ENCODE measurements at regions not wholly inside any gene's neighbourhood (a gene's known extent, or its start where the extent isn't known, plus 50 kb on each side); places are given as distances from the start of the nearest gene placed in this dataset.

DNA sequence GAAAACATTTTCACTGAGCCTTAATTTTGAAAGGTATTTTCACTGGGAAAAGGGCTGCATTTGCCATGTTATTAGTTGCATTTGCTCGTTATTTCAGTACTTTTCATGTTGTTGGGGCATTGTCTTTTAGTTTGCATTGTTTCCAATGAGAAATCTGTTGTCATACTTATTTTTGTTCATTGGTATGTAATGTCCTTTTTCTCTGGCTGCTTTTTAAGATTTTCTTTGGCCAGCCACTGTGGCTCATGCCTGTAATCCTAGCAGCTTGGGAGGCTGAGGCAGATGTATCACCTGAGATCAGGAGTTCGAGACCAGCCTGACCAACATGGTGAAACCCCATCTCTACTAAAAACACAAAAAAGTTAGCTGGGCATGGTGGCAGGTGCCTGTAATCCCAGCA lies 379.9 kb downstream of the SAMD5 start:
- ChIA-PET CTCF (no interaction called here), RAD21 (ENCODE audit: low non-redundant PET in 1 of 2, low total read pairs in 2 of 2, uncharacterized antibody in 2 of 2, unreplicated experiment in 2 of 2) (no interaction called here), POLR2A (no interaction called here)
- no peaks in the 10 kb centered on the region for H3K36me3 ChIP-seq (ENCODE audit: control insufficient read depth in 1 of 2, insufficient read depth in 2 of 2, low read length in 2 of 2)
- no peaks in the 10 kb centered on the region for H4K20me1 ChIP-seq (ENCODE audit: insufficient read depth)
- DNase-seq (ENCODE audit: low read depth, low spot score) (no peak), ATAC-seq (no peak)
- intact Hi-C loops (cut with micrococcal nuclease): no loop called here
- no peak overlapping the region for H3K9ac ChIP-seq (ENCODE audit: low read length)
- no peak for TF ChIP-seq EZH2phosphoT487 (IDR thresholded peaks at IDR 0.05; ENCODE audit: borderline replicate concordance)
- no peaks in the 10 kb centered on the region for H3K79me2 ChIP-seq (ENCODE audit: insufficient read depth, low read length)
- H3K4me1 ChIP-seq (ENCODE audit: control insufficient read depth in 1 of 2, insufficient read depth in 2 of 2, low read length in 2 of 2): no peaks in the 10 kb centered on the region
- no peaks in the 10 kb centered on the region for H3K9me2 ChIP-seq (ENCODE audit: insufficient read depth)
- H3K4me3 ChIP-seq (replicated peaks in 1 of 2; ENCODE audit: low read depth in 1 of 2, low read length in 2 of 2): no peak overlapping the region
- no peaks in the 10 kb centered on the region for H3K9me3 ChIP-seq (ENCODE audit: control insufficient read depth in 1 of 2, insufficient read depth in 1 of 2, low read depth in 1 of 2, low read length in 2 of 2)
- H3K4me2 ChIP-seq (ENCODE audit: low read length): no peak overlapping the region
- H2AFZ ChIP-seq (ENCODE audit: low read depth, low read length, poor library complexity, severe bottlenecking): no peak overlapping the region
- no peaks in the 10 kb centered on the region for H3K27me3 ChIP-seq (ENCODE audit: insufficient read depth, low read length)
- no peak overlapping the region for H3K27ac ChIP-seq (ENCODE audit: low read depth, low read length)
- BruUV-seq (replicated peaks): no TSS peak

GRCh38 chr6:147891671-147892070 lies 383.2 kb downstream of the SAMD5 start:
- no peak overlapping the region for H3K4me2 ChIP-seq (ENCODE audit: low read length)
- no peaks in the 10 kb centered on the region for H3K36me3 ChIP-seq (ENCODE audit: control insufficient read depth in 1 of 2, insufficient read depth in 2 of 2, low read length in 2 of 2)
- intact Hi-C loops (cut with micrococcal nuclease): no loop called here
- ChIA-PET CTCF (no interaction called here), RAD21 (ENCODE audit: low non-redundant PET in 1 of 2, low total read pairs in 2 of 2, uncharacterized antibody in 2 of 2, unreplicated experiment in 2 of 2) (no interaction called here), POLR2A (no interaction called here)
- H4K20me1 ChIP-seq (ENCODE audit: insufficient read depth): no peaks in the 10 kb centered on the region
- no peak overlapping the region for H2AFZ ChIP-seq (ENCODE audit: low read depth, low read length, poor library complexity, severe bottlenecking)
- H3K9me3 ChIP-seq (ENCODE audit: control insufficient read depth in 1 of 2, insufficient read depth in 1 of 2, low read depth in 1 of 2, low read length in 2 of 2): no peaks in the 10 kb centered on the region
- ATAC-seq (no peak), DNase-seq (ENCODE audit: low read depth, low spot score) (no peak)
- H3K9me2 ChIP-seq (ENCODE audit: insufficient read depth): no peaks in the 10 kb centered on the region
- no peak overlapping the region for H3K27ac ChIP-seq (ENCODE audit: low read depth, low read length)
- H3K27me3 ChIP-seq (ENCODE audit: insufficient read depth, low read length): no peaks in the 10 kb centered on the region
- H3K4me3 ChIP-seq (replicated peaks in 1 of 2; ENCODE audit: low read depth in 1 of 2, low read length in 2 of 2): no peak overlapping the region
- H3K79me2 ChIP-seq (ENCODE audit: insufficient read depth, low read length): no peaks in the 10 kb centered on the region
- BruUV-seq (replicated peaks): no TSS peak
- TF ChIP-seq YY1 (IDR thresholded peaks at IDR 0.05; ENCODE audit: extremely low read depth, insufficient replicate concordance, low read depth, low read length) (no peak), RAD21 (IDR thresholded peaks at IDR 0.05; ENCODE audit: low read depth) (no peak), POLR2AphosphoS5 (IDR thresholded peaks at IDR 0.05; ENCODE audit: low read depth, low read length) (no peak), CEBPB (IDR thresholded peaks at IDR 0.05; ENCODE audit: low read depth) (no peak), EGR1 (IDR thresholded peaks at IDR 0.05; ENCODE audit: low read depth) (no peak)
- TF ChIP-seq, protein P1, sequence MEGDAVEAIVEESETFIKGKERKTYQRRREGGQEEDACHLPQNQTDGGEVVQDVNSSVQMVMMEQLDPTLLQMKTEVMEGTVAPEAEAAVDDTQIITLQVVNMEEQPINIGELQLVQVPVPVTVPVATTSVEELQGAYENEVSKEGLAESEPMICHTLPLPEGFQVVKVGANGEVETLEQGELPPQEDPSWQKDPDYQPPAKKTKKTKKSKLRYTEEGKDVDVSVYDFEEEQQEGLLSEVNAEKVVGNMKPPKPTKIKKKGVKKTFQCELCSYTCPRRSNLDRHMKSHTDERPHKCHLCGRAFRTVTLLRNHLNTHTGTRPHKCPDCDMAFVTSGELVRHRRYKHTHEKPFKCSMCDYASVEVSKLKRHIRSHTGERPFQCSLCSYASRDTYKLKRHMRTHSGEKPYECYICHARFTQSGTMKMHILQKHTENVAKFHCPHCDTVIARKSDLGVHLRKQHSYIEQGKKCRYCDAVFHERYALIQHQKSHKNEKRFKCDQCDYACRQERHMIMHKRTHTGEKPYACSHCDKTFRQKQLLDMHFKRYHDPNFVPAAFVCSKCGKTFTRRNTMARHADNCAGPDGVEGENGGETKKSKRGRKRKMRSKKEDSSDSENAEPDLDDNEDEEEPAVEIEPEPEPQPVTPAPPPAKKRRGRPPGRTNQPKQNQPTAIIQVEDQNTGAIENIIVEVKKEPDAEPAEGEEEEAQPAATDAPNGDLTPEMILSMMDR (IDR thresholded peaks at IDR 0.05 in 2 of 3, conservative IDR thresholded peaks at IDR 0.05 in 1 of 3; ENCODE audit: borderline replicate concordance in 1 of 3, insufficient read depth in 1 of 3, low read depth in 2 of 3, low read length in 2 of 3): no peak
- TF ChIP-seq, protein P2, sequence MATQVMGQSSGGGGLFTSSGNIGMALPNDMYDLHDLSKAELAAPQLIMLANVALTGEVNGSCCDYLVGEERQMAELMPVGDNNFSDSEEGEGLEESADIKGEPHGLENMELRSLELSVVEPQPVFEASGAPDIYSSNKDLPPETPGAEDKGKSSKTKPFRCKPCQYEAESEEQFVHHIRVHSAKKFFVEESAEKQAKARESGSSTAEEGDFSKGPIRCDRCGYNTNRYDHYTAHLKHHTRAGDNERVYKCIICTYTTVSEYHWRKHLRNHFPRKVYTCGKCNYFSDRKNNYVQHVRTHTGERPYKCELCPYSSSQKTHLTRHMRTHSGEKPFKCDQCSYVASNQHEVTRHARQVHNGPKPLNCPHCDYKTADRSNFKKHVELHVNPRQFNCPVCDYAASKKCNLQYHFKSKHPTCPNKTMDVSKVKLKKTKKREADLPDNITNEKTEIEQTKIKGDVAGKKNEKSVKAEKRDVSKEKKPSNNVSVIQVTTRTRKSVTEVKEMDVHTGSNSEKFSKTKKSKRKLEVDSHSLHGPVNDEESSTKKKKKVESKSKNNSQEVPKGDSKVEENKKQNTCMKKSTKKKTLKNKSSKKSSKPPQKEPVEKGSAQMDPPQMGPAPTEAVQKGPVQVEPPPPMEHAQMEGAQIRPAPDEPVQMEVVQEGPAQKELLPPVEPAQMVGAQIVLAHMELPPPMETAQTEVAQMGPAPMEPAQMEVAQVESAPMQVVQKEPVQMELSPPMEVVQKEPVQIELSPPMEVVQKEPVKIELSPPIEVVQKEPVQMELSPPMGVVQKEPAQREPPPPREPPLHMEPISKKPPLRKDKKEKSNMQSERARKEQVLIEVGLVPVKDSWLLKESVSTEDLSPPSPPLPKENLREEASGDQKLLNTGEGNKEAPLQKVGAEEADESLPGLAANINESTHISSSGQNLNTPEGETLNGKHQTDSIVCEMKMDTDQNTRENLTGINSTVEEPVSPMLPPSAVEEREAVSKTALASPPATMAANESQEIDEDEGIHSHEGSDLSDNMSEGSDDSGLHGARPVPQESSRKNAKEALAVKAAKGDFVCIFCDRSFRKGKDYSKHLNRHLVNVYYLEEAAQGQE (IDR thresholded peaks at IDR 0.05; ENCODE audit: low read depth): no peak
- no peaks in the 10 kb centered on the region for H3K4me1 ChIP-seq (ENCODE audit: control insufficient read depth in 1 of 2, insufficient read depth in 2 of 2, low read length in 2 of 2)
- H3K9ac ChIP-seq (ENCODE audit: low read length): no peak overlapping the region
